GM10266 (cell line): ENCODE measurements at regions not wholly inside any gene's neighbourhood (a gene's known extent, or its start where the extent isn't known, plus 50 kb on each side); places are given as distances from the start of the nearest gene placed in this dataset.

Experiments used
- DNase-seq: peaks from one replicate; pipeline ENCODE4 v3.0.0; 2012; ENCODE audit errors: extremely low spot score
- CTCF ChIP-seq: IDR thresholded peaks from 2 replicates; pipeline ENCODE4 v1.5.1; 2012; ENCODE audit warnings: mild to moderate bottlenecking, low read depth; ENCODE audit not compliant: control insufficient read depth, insufficient read depth; ENCODE audit errors: missing control alignments

GRCh38 chr13:46968450-46968849, 71.6 kb upstream of the HTR2A start:
- no peak for DNase-seq
- no peak for TF ChIP-seq CTCF

- no peak for TF ChIP-seq CTCF
- no peak for DNase-seq
These were observed 68.1 kb upstream of the HTR2A start for GRCh38 chr13:46964789-46965527.

- no peak for TF ChIP-seq CTCF
- DNase-seq: no peak
These were observed 67.1 kb upstream of the HTR2A start for GRCh38 chr13:46963904-46964303.

- TF ChIP-seq CTCF: peak; percentile 64
- DNase-seq: peak; percentile 27
These were observed 65.6 kb upstream of the HTR2A start for GRCh38 chr13:46962281-46962941.

GRCh38 chr13:46961719-46962118, 64.9 kb upstream of the HTR2A start:
- DNase-seq: peak; percentile 59
- TF ChIP-seq CTCF: no peak

- no peak for TF ChIP-seq CTCF
- DNase-seq: no peak
These were observed 57.1 kb upstream of the HTR2A start for GRCh38 chr13:46953941-46954340.

GRCh38 chr13:46953331-46953730, 56.5 kb upstream of the HTR2A start:
- no peak for TF ChIP-seq CTCF
- no peak for DNase-seq
